A549 (cell line): ENCODE measurements at regions not wholly inside any gene's neighbourhood (a gene's known extent, or its start where the extent isn't known, plus 50 kb on each side); places are given as distances from the start of the nearest gene placed in this dataset.

Experiments
- E2F6 ChIP-seq: IDR thresholded peaks from 2 replicates; pipeline ENCODE4 v1.6.1; 2012; ENCODE audit warnings: low read depth, borderline replicate concordance
- FOSL2 ChIP-seq, 2 experiments: fragments of 450-650 bp in 1 of 2; fragments of >200 bp in 1 of 2; sonication (Bioruptor Twin) in 1 of 2; formaldehyde crosslinking; IDR thresholded peaks; 2 replicates each; pipeline versions ENCODE4 v1.5.0 to v1.6.1; 2016 to 2020; ENCODE audit warnings: mild to moderate bottlenecking in 1 of 2, moderate library complexity in 1 of 2
- JUNB ChIP-seq: fragments of >200 bp; sonication (Bioruptor Twin); formaldehyde crosslinking; IDR thresholded peaks from 2 replicates; pipeline ENCODE4 v1.6.1; 2016
- MYC ChIP-seq: IDR thresholded peaks from 2 replicates; pipeline ENCODE4 v1.6.1; 2012; ENCODE audit warnings: mild to moderate bottlenecking, inconsistent platforms, low read length, improper control_type of control experiment, borderline replicate concordance
- POLR2A ChIP-seq: IDR thresholded peaks from 2 replicates; pipeline ENCODE4 v1.6.1; 2012; ENCODE audit warnings: mild to moderate bottlenecking, low read length
- RCOR1 ChIP-seq: fragments of 150-350 bp; IDR thresholded peaks from 2 replicates; pipeline ENCODE4 v1.6.1; 2014; ENCODE audit warnings: antibody characterized with exemption, low read length, low read depth
- USF2 ChIP-seq: fragments of 450-650 bp; IDR thresholded peaks from 2 replicates; pipeline ENCODE4 v1.6.1; 2014; ENCODE audit warnings: antibody characterized with exemption
- TF ChIP-seq, protein P1 (sequence below): fragments of >200 bp; sonication (Bioruptor Twin); formaldehyde crosslinking; IDR thresholded peaks from 3 replicates; pipeline ENCODE4 v1.5.1; 2016
- TF ChIP-seq, protein P2 (sequence below): fragments of 200-600 bp; sonication (generic); IDR thresholded peaks from 2 replicates; pipeline ENCODE4 v1.6.1; 2016; ENCODE audit warnings: antibody characterized with exemption, mild to moderate bottlenecking, moderate library complexity
- TF ChIP-seq, protein P3 (sequence below): IDR thresholded peaks from 2 replicates; pipeline ENCODE4 v1.6.1; 2012

- TF ChIP-seq POLR2A (no peak), MYC (no peak), JUNB (no peak), E2F6 (no peak), RCOR1 (no peak), USF2 (no peak), FOSL2 (IDR thresholded peaks at IDR 0.05) (no peak), FOSL2 (CRISPR knock-in tag; IDR thresholded peaks at IDR 0.05) (no peak)
- TF ChIP-seq, protein P1, sequence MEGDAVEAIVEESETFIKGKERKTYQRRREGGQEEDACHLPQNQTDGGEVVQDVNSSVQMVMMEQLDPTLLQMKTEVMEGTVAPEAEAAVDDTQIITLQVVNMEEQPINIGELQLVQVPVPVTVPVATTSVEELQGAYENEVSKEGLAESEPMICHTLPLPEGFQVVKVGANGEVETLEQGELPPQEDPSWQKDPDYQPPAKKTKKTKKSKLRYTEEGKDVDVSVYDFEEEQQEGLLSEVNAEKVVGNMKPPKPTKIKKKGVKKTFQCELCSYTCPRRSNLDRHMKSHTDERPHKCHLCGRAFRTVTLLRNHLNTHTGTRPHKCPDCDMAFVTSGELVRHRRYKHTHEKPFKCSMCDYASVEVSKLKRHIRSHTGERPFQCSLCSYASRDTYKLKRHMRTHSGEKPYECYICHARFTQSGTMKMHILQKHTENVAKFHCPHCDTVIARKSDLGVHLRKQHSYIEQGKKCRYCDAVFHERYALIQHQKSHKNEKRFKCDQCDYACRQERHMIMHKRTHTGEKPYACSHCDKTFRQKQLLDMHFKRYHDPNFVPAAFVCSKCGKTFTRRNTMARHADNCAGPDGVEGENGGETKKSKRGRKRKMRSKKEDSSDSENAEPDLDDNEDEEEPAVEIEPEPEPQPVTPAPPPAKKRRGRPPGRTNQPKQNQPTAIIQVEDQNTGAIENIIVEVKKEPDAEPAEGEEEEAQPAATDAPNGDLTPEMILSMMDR: no peak
- TF ChIP-seq, protein P2, sequence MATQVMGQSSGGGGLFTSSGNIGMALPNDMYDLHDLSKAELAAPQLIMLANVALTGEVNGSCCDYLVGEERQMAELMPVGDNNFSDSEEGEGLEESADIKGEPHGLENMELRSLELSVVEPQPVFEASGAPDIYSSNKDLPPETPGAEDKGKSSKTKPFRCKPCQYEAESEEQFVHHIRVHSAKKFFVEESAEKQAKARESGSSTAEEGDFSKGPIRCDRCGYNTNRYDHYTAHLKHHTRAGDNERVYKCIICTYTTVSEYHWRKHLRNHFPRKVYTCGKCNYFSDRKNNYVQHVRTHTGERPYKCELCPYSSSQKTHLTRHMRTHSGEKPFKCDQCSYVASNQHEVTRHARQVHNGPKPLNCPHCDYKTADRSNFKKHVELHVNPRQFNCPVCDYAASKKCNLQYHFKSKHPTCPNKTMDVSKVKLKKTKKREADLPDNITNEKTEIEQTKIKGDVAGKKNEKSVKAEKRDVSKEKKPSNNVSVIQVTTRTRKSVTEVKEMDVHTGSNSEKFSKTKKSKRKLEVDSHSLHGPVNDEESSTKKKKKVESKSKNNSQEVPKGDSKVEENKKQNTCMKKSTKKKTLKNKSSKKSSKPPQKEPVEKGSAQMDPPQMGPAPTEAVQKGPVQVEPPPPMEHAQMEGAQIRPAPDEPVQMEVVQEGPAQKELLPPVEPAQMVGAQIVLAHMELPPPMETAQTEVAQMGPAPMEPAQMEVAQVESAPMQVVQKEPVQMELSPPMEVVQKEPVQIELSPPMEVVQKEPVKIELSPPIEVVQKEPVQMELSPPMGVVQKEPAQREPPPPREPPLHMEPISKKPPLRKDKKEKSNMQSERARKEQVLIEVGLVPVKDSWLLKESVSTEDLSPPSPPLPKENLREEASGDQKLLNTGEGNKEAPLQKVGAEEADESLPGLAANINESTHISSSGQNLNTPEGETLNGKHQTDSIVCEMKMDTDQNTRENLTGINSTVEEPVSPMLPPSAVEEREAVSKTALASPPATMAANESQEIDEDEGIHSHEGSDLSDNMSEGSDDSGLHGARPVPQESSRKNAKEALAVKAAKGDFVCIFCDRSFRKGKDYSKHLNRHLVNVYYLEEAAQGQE: no peak
- TF ChIP-seq, protein P3, sequence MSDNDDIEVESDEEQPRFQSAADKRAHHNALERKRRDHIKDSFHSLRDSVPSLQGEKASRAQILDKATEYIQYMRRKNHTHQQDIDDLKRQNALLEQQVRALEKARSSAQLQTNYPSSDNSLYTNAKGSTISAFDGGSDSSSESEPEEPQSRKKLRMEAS: no peak
These were observed 119.5 kb downstream of the KDR start for GRCh38 chr4:55005910-55006309.
